Sigmoid colon (tissue), 6 donors: ENCODE measurements at regions not wholly inside any gene's neighbourhood (a gene's known extent, or its start where the extent isn't known, plus 50 kb on each side); places are given as distances from the start of the nearest gene placed in this dataset.

Experiments
- DNase-seq: peaks from one replicate; pipeline ENCODE4 v3.0.0-alpha.2; 2019
- H3K27ac ChIP-seq, 4 donors: fragments of 200-600 bp; sonication (generic); one replicate each; pipeline ENCODE4 v1.5.1; 2016 to 2019; ENCODE audit warnings: mild to moderate bottlenecking in 1 of 4
- H3K27me3 ChIP-seq, 3 donors: fragments of 200-600 bp; sonication (generic); one replicate each; pipeline ENCODE4 v1.5.1; 2019; ENCODE audit warnings: mild to moderate bottlenecking in 1 of 3
- H3K36me3 ChIP-seq, 4 donors: fragments of 200-600 bp; sonication (generic); one replicate each; pipeline ENCODE4 v1.5.1; 2016 to 2019
- H3K4me1 ChIP-seq, 4 donors: fragments of 200-600 bp; sonication (generic); one replicate each; pipeline ENCODE4 v1.5.1; 2017 to 2019
- H3K4me3 ChIP-seq, 4 donors: fragments of 200-600 bp; sonication (generic); one replicate each; pipeline ENCODE4 v1.5.1; 2017 to 2019; ENCODE audit warnings: mild to moderate bottlenecking in 2 of 4, moderate library complexity in 1 of 4
- H3K9me3 ChIP-seq, 4 donors: fragments of 200-600 bp in 3 of 4; sonication (generic) in 3 of 4; one replicate each; pipeline versions ENCODE4 v1.5.1 to v1.6.1; 2013 to 2019
- EP300 ChIP-seq, 4 donors: sonication (generic); formaldehyde crosslinking; IDR thresholded peaks; one replicate each; pipeline ENCODE4 v1.6.1; 2017; ENCODE audit warnings: antibody characterized with exemption in 4 of 4
- POLR2A ChIP-seq, 2 donors: fragments of 450-650 bp; IDR thresholded peaks; one replicate each; pipeline ENCODE4 v1.6.1; 2016; ENCODE audit warnings: antibody characterized with exemption in 2 of 2, mild to moderate bottlenecking in 2 of 2, moderate library complexity in 2 of 2
- POLR2AphosphoS5 ChIP-seq, 4 donors: sonication (generic); formaldehyde crosslinking; IDR thresholded peaks; one replicate each; pipeline ENCODE4 v1.6.1; 2017; ENCODE audit warnings: antibody characterized with exemption in 4 of 4
- WGBS, 2 donors: extraction: QIAGEN DNeasy Blood & Tissue Kit; methylation state at CpG; one replicate each; pipeline ENCODE4 v1.1.7; 2013; 5-methylcytosine and 5-hydroxymethylcytosine counted together
- intact Hi-C: fragments of 100-400 bp; cut with DNase I; formaldehyde crosslinking; loops from one replicate; pipeline ENCODE4 v1.15.1; 2023
- TF ChIP-seq, protein P1 (sequence below), 4 experiments: fragments of 450-650 bp in 3 of 4; fragments of 200-600 bp in 1 of 4; IDR thresholded peaks; one replicate each; pipeline ENCODE4 v1.5.1; 2016 to 2019; ENCODE audit warnings: antibody characterized with exemption in 4 of 4, mild to moderate bottlenecking in 3 of 4, moderate library complexity in 2 of 4
- donor health status: healthy with polysubstance abuse.
- donor health status: healthy.

DNA sequence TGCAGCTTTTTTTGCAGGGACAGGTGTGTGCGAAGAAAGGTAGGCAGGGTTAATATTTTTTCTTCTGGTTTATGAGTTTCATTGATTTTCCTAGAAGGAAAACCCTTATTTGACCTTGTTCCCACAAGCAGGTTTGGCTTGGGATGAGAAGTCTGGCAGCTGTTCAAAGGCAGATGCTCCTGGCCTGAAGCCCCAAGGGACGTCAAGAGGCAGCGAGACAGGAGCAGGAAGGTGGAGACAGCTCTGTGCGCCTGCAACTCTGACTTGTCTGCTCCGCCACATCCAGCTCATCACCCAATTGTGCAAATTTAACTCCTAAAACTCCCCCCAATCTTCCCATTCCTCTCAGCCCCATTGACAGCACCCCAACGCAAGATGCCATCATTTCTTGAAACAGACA, 136.8 kb upstream of the XYLT1 start:
- DNase-seq = no peak
- Histone ChIP-seq H3K27ac (no peak overlapping the region), H3K4me1 (peaks cover 0 to 3% (median 0%) of the 10 kb centered on the region in 4 donors), H3K36me3 (no peaks in the 10 kb centered on the region), H3K4me3 (no peak overlapping the region), H3K27me3 (no peaks in the 10 kb centered on the region), H3K9me3 (no peaks in the 10 kb centered on the region)
- TF ChIP-seq POLR2AphosphoS5 (IDR thresholded peaks at IDR 0.05) (no peak), EP300 (IDR thresholded peaks at IDR 0.05) (no peak), POLR2A (IDR thresholded peaks at IDR 0.05) (no peak)
- TF ChIP-seq, protein P1, sequence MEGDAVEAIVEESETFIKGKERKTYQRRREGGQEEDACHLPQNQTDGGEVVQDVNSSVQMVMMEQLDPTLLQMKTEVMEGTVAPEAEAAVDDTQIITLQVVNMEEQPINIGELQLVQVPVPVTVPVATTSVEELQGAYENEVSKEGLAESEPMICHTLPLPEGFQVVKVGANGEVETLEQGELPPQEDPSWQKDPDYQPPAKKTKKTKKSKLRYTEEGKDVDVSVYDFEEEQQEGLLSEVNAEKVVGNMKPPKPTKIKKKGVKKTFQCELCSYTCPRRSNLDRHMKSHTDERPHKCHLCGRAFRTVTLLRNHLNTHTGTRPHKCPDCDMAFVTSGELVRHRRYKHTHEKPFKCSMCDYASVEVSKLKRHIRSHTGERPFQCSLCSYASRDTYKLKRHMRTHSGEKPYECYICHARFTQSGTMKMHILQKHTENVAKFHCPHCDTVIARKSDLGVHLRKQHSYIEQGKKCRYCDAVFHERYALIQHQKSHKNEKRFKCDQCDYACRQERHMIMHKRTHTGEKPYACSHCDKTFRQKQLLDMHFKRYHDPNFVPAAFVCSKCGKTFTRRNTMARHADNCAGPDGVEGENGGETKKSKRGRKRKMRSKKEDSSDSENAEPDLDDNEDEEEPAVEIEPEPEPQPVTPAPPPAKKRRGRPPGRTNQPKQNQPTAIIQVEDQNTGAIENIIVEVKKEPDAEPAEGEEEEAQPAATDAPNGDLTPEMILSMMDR (IDR thresholded peaks at IDR 0.05) = no peak
- 56 to 61% methylated on average over 6 of the region's 6 CpGs for WGBS, 2 donors
- intact Hi-C loops = no loop called here

DNA sequence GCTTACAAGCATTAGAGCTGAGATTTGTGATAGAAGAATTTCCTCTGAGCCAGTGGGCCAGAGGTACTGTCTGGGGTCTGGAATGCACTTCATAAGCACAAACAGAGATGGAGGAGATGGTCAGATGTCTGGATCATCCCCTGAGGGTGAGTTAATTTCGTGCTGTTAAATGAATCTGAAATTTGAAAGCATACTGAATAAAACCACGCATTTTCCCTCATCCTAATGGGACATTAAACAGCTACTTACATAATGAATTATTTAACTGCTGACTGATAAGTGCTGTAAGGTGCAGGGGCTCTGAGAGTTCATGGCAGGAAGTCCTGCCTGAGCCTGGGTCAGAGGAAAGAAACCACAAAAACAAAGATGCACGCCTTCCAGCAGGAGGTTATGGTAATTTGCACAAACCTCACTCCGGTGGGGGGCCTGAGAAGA, 136.3 kb upstream of the XYLT1 start:
- Histone ChIP-seq H3K36me3 (no peaks in the 10 kb centered on the region), H3K4me1 (no peaks in the 10 kb centered on the region), H3K4me3 (no peak overlapping the region), H3K9me3 (no peaks in the 10 kb centered on the region), H3K27ac (no peak overlapping the region), H3K27me3 (no peaks in the 10 kb centered on the region)
- TF ChIP-seq, protein P1 (IDR thresholded peaks at IDR 0.05) = no peak
- TF ChIP-seq EP300 (IDR thresholded peaks at IDR 0.05) = no peak
- no peak for TF ChIP-seq POLR2A (IDR thresholded peaks at IDR 0.05)
- TF ChIP-seq POLR2AphosphoS5 (IDR thresholded peaks at IDR 0.05) = no peak
- WGBS, 2 donors = 14 to 30% methylated on average over 4 of the region's 4 CpGs
- DNase-seq = no peak
- intact Hi-C loops = no loop called here

DNA sequence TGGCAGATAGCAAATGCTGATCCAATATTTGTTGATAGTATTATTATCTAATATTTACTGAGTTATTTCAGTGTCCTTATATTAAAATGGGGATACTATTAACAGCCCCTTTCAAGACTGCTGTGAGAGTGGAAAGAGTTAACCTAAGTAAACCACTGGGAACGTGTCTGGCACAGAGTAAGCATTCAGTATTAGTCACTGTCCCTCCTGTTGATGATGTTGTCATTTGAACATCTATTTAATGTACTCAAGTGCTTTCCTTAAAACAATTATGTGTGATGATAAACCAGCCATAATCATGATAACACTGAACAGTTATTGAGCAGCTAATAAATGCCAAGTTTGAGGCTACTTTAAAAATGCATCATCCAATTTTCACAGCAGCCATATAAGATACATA, 135.7 kb upstream of the XYLT1 start:
- TF ChIP-seq EP300 (IDR thresholded peaks at IDR 0.05) (no peak), POLR2AphosphoS5 (IDR thresholded peaks at IDR 0.05) (no peak), POLR2A (IDR thresholded peaks at IDR 0.05) (no peak)
- TF ChIP-seq, protein P1 (IDR thresholded peaks at IDR 0.05) = no peak
- no peaks in the 10 kb centered on the region for H3K36me3 ChIP-seq
- H3K4me3 ChIP-seq = no peak overlapping the region
- no peaks in the 10 kb centered on the region for H3K27me3 ChIP-seq
- no peaks in the 10 kb centered on the region for H3K9me3 ChIP-seq
- WGBS, 2 donors = 3 to 35% methylated on average over 1 of the region's 1 CpG
- no peaks in the 10 kb centered on the region for H3K4me1 ChIP-seq
- H3K27ac ChIP-seq = no peak overlapping the region
- DNase-seq = no peak
- intact Hi-C loops = no loop called here

DNA sequence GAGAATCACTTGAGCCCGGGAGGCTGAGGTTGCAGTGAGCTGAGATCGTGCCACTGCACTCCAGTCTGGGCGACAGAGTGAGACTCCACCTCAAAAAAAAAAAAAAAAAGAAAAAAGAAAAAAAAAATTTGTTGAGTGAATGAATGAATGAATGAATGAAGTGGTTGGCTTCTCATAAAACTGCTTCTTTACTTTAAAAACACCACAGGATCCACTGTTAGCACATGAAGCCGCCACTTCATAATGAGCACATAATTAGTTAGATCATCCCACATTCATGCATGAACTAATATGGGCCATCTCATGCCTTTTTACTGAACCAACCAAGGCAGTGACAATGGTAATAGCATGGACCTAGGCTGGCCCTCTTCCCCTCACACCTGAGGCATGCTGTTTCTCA, 135.0 kb upstream of the XYLT1 start:
- WGBS, 2 donors = 82 to 97% methylated on average over 4 of the region's 4 CpGs
- Histone ChIP-seq H3K36me3 (no peaks in the 10 kb centered on the region), H3K4me3 (no peak overlapping the region), H3K27me3 (no peaks in the 10 kb centered on the region), H3K27ac (no peak overlapping the region), H3K4me1 (no peaks in the 10 kb centered on the region), H3K9me3 (no peaks in the 10 kb centered on the region)
- DNase-seq = no peak
- intact Hi-C loops = no loop called here
- TF ChIP-seq POLR2A (IDR thresholded peaks at IDR 0.05) (no peak), POLR2AphosphoS5 (IDR thresholded peaks at IDR 0.05) (no peak), EP300 (IDR thresholded peaks at IDR 0.05) (no peak)
- TF ChIP-seq, protein P1 (IDR thresholded peaks at IDR 0.05) = no peak

DNA sequence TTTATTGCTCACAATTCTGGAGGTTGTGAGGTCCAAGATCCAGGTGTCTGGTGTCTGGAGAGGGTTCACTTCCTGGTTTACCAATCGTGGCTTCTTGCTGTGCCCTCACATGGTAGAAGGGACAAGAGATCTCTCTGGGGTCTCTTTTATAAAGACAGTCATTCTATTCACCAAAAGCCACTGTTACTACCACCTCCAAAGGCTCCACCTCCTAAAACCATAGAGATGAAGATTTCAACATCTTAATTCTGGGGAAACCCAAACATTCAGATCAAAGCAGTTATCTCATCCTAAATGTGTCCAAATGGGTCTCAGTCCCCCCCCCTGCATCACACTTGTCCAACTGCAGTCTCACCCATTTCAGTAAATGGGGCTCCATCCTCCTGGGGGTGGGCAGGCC, 132.9 kb upstream of the XYLT1 start:
- DNase-seq = no peak
- TF ChIP-seq, protein P1 (IDR thresholded peaks at IDR 0.05) = no peak
- no peak for TF ChIP-seq EP300 (IDR thresholded peaks at IDR 0.05)
- no peaks in the 10 kb centered on the region for H3K36me3 ChIP-seq
- no peaks in the 10 kb centered on the region for H3K27me3 ChIP-seq
- 13 to 38% methylated on average over 1 of the region's 1 CpG for WGBS, 2 donors
- no peaks in the 10 kb centered on the region for H3K4me1 ChIP-seq
- H3K4me3 ChIP-seq = no peak overlapping the region
- H3K9me3 ChIP-seq = no peaks in the 10 kb centered on the region
- H3K27ac ChIP-seq = no peak overlapping the region
- intact Hi-C loops = no loop called here
